ENCODE measurements at regions not wholly inside any gene's neighbourhood (a gene's known extent, or its start where the extent isn't known, plus 50 kb on each side); places are given as distances from the start of the nearest gene placed in this dataset.
"Not testable (repeated sequence)": the region's sequence is repeated elsewhere in the genome, so short reads cannot be mapped to it uniquely, and the experiment has no call there.

DNA sequence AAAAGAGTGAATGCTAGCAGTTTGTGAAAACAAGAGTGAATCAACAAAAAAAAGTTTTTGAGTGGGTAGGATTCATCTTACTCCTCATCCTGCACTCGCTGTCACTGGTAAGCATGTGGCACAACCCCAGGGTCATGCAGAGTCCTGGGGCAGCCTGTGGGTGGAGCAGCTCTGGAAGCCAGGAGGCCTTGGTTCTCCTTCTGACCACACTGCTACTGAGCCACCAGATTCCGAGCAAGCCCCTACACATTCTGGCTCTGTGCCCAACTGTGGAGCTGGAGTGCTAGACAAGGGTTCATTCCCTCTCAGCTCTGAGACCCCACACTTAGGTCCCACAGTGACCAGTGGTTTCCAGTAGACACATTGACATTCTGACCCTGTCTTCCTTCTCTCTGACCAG, 670.6 kb downstream of the BCL11A start:
- DNase-seq (ENCODE audit: low read depth, low spot score) = no peak

GRCh38 chr2:59882279-59882678, 671.2 kb downstream of the BCL11A start:
- no peak for DNase-seq (ENCODE audit: low read depth, low spot score)

DNA sequence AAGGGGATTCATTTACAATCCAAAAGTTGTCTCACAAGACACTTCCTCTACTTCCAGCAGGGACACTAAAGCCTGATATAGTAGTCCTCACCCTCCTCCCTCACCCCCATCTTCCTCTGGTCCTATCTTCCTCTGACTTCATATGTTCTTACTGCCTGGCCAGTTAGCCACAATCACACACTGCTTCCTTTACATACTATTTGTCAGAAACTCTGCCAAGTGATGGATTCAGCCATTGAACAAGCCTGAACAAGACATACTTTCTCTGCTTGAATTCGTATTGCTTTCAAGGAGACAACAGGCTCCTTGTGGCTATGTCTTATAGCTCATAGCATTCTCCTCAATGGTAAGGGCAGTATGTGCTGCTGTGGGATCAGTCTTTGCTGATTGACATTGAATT, 672.2 kb downstream of the BCL11A start:
- no peak for DNase-seq (ENCODE audit: low read depth, low spot score)

GRCh38 chr2:59879700-59880131, 673.7 kb downstream of the BCL11A start:
- no peak for DNase-seq (ENCODE audit: low read depth, low spot score)

DNA sequence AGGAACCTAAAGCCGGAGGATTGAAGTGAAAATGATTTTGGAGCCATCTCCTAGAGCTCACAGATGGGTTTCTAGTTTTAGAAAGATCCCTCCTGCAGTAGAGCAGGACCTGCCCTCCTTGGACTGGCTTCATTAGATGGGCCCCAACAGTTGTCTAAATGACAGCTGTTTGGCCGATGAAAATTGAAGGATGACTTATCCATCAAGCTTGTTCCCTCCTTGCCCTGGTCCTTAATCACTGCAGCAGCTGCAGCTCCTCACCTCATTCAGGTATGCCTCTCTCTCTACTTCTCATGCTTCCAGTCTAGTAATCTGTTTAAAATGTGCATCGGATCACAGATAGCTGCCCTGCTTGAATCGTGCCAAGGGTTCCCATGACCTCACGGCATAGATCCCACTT, 677.6 kb downstream of the BCL11A start:
- no peak for DNase-seq (ENCODE audit: low read depth, low spot score)

DNA sequence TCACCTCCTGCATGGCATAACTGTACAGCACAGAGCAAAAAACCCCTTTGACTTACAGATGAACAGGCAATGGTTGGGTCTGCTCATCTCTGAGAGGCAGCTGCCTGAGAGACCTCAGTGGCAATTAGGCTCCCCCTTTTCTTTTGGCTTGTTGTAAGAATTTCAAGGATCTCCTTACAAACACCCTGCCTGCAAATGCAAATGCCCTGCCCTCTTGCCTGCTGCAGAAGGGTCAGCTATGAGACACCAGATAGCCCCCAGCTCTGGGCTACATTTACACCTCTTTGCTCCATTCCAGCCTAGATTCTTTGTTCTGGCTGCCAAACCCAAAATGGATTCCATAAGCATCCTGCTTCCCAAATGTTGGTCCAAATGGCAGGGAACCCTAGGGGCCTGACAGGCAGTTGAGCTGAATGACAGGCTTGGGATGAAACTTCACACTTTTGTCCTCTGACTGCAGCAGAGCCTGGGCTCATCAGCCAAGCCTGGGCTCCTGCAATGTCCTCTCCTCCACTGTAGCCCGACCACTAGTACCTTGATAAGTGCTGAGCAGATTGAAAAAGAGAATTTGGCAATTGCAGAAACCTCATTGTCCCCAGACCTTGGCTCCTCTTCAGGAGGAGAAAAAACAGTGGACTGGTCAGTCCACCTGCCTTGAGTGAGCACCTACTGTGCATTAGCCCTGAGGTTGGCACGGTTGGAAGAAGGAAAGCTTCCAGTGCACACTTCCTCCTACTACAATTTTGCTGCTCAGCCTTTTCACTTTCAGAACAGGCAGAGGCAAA, 678.3 kb downstream of the BCL11A start:
- no peak for DNase-seq (ENCODE audit: low read depth, low spot score)

GRCh38 chr2:59874361-59874760, 679.1 kb downstream of the BCL11A start:
- DNase-seq (ENCODE audit: low read depth, low spot score) = no peak

DNA sequence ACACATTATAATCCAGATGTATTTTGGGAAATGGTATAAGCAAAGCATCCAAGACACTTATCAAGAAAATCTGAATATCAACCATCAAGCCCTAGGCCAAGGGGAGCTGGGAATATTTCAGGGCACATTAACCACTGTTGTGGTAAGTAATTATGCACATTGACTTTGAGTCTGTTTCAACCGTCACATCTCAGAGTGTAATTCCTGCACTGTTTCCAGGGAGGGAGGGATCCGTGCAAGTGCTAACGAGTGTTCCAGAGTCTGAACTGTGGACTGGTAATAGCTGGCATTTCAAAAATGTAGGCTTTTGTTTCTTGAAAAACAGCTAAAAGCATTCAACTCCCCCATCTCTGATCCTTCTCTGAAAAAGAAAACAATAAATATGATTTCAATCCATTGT, 681.6 kb downstream of the BCL11A start:
- DNase-seq (ENCODE audit: low read depth, low spot score) = peak; percentile 34

DNA sequence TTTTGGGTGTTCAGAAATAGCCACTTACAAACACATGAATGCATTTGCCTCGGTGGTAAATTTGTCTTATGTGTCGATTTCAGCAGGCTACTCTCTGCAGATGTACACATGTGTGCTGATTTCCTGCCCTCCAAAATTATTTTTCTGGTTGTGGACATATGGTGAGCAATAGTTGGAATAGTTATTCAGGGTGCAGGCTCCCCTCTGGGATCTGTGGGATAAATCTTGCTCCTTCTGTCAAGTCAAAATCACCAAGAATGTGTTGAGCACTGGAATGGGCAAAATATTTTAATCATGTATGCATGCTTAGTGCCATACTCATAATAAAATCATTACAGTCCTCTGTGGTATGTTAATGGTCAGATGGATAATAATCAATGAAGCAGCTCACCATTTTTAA, 684.5 kb downstream of the BCL11A start:
- no peak for DNase-seq (ENCODE audit: low read depth, low spot score)

- DNase-seq (ENCODE audit: low read depth, low spot score) = no peak
Observed at GRCh38 chr2:59866436-59866835, 687.0 kb downstream of the BCL11A start.

DNA sequence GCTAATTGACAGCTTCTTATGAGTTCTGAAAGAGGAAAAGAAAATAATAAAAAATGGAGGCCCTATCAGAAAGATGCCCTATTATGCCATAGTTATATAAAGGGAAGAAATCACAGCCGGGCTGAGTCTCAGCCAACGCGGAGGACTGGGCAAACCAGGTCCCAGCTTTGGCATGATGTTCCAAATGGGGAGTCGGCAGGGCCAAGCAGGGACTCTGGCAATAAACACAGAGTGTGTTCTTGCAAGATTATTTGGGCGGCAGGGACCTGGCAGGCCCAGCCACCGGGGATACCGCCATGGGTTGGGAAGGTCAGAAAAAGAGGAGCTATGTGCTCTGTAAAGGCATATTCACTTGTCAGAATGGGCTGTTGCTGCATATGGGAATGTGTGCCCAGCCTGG, 694.9 kb downstream of the BCL11A start:
- DNase-seq (ENCODE audit: low read depth, low spot score) = no peak

- DNase-seq (ENCODE audit: low read depth, low spot score) = no peak
Observed at GRCh38 chr2:59857109-59857508, 696.3 kb downstream of the BCL11A start.

GRCh38 chr2:59856391-59856790, 697.1 kb downstream of the BCL11A start:
- no peak for DNase-seq (ENCODE audit: low read depth, low spot score)

- no peak for DNase-seq (ENCODE audit: low read depth, low spot score)
Observed at GRCh38 chr2:59853032-59853431, 700.4 kb downstream of the BCL11A start.

DNA sequence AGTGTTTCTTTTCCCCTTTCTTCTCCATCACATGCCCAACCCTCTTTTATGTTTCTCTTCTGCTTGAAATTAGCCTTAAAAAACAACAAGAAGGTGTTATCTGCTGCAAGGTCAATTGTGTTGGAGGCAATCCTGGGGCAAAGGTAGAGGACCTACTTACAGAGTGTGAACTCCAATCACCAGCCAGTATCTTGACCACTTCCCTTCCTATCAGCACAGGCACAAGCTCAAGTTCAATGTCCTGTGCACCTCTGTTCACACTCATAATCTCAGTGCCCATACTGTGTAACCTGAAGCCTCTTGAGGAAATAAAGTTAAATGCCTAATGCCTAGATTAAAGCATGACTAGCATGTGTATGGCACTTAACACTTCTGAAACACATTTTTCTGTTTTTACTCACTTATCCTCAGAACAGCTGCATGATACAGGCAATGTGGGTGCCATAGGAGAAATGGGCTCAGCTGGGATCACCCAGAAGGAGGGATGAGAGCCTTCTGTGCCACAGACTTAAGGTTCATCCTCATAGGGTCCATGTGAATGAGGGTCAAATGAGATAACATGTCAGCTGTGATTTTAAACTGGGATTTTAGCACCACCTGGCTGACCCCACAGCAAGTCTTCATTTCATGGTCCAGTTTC, 701.5 kb downstream of the BCL11A start:
- DNase-seq (ENCODE audit: low read depth, low spot score) = no peak

GRCh38 chr2:59850554-59850953, 702.9 kb downstream of the BCL11A start:
- no peak for DNase-seq (ENCODE audit: low read depth, low spot score)

- no peak for DNase-seq (ENCODE audit: low read depth, low spot score)
Observed at GRCh38 chr2:59833941-59834340, 719.5 kb downstream of the BCL11A start.

DNA sequence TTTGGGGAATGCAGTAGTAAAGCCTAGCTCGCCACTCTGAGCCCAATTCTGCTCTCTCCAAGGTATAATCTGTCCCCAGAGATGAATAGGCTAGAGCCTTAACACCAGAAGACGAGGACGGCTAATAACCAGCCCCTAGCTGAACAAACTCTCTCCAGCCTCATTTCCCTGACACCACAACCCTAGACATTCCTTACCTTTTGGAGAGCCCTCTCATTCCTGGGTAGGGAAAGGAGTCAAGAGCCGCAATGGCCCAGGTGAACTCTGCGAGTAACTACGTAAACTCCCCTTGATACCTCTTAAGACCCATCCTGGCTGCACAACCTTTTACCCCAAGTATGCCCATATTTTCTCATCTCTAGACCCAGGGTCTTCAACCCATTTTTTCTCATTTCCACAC, 722.9 kb downstream of the BCL11A start:
- no peak for DNase-seq (ENCODE audit: low read depth, low spot score)

DNA sequence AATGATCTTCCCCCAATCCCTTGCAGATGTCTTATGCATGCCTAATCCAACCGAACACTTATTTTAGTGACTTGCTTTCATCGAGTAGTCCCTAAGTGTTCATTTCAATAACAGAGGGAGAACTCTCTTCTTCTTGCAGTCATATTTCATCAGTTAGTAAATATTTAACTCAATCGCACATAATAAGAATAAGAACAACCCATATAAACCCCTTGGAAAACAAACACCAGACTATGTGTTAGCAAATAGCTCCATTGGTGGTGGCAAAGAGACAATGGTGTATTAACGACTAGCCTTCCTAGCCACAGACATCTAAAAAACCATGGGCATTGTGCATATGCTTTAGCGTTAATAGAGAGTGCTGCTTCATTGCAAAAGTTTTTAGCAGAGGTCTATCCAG, 725.8 kb downstream of the BCL11A start:
- DNase-seq (ENCODE audit: low read depth, low spot score) = no peak

DNA sequence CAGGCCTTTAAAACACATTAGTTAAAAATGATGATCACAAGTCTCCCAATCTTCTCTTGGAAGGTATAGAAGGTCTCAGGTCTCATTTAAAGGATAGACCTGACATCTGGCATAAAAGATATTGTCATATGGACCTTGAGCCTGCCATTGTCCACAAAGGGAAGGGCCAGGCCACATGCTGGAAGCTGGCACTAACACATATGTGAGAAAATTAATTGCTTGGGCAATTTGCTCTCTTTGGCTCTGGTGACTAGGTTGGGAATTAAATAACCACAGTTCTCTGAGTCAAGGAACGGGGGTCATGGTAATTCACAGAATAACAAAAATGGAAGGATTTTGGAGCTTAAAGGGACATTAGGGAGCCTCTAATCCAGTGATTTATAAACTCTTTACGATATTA, 727.3 kb downstream of the BCL11A start:
- no peak for DNase-seq (ENCODE audit: low read depth, low spot score)

- DNase-seq (ENCODE audit: low read depth, low spot score) = no peak
Observed at GRCh38 chr2:59824314-59824713, 729.1 kb downstream of the BCL11A start.

- no peak for DNase-seq (ENCODE audit: low read depth, low spot score)
Observed at GRCh38 chr2:59816075-59816474, 737.4 kb downstream of the BCL11A start.

DNA sequence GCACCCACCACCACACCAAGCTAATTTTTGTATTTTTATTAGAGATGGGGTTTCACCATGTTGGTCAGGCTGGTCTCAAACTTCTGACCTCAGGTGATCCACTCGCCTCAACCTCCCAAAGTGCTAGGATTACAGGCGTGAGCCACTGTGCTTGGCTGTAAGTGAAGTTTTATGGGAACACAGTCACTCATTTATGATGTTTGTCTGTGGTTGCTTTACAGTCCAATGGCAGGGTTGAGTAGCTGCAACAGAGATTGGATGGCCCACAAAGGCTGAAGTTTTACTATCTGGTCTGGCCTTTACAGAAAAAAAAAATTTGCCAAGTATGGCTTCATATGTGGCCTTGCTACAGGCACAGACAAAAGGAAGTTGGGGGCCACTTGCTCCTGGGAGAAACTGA, 743.2 kb downstream of the BCL11A start:
- DNase-seq (ENCODE audit: low read depth, low spot score) = not testable (repeated sequence)
